SK-N-SH (cell line): ENCODE measurements at regions not wholly inside any gene's neighbourhood (a gene's known extent, or its start where the extent isn't known, plus 50 kb on each side); places are given as distances from the start of the nearest gene placed in this dataset.

Experiments used
- CTCF ChIA-PET: fragments of 300-600, 350-600 bp; formaldehyde crosslinking; extraction: SDS; loops from one replicate; lab custom pipeline; 2021; lab: Yijun Ruan, JAX
- POLR2A ChIA-PET: fragments of 350-600 bp; sonication (Branson Sonifier 250); formaldehyde crosslinking; extraction: SDS; loops from one replicate; lab custom pipeline; 2020; ENCODE audit warnings: antibody characterized with exemption, inconsistent platforms; lab: Yijun Ruan, JAX
- DNase-seq: peaks from one replicate; pipeline ENCODE4 v3.0.0; 2012
- H2AFZ ChIP-seq: fragments of 200-600 bp; sonication (generic); 2 replicates; pipeline ENCODE4 v1.8.1; 2016; ENCODE audit warnings: antibody characterized with exemption, mild to moderate bottlenecking, low read depth
- H3F3A ChIP-seq: fragments of 200-600 bp; sonication (generic); replicated peaks from 2 replicates; pipeline ENCODE3; 2016; ENCODE audit warnings: antibody characterized with exemption, mild to moderate bottlenecking; ENCODE audit not compliant: insufficient read depth
- H3K27ac ChIP-seq, 2 experiments: fragments of 200-500 bp in 1 of 2; fragments of 200-600 bp in 1 of 2; sonication (Bioruptor generic) in 1 of 2; sonication (generic), shearing (Covaris generic) in 1 of 2; 2 replicates each; pipeline versions ENCODE4 v1.5.1 to v1.6.1; 2014 to 2016; ENCODE audit warnings: low read depth in 2 of 2, inconsistent platforms in 1 of 2, low read length in 1 of 2, mild to moderate bottlenecking in 1 of 2, mixed read lengths in 1 of 2
- H3K27me3 ChIP-seq: fragments of 200-600 bp; sonication (generic), shearing (Covaris generic); 2 replicates; pipeline ENCODE4 v1.6.1; 2016; ENCODE audit warnings: mixed run types; ENCODE audit not compliant: insufficient read depth
- H3K36me3 ChIP-seq, 2 experiments: fragments of 200-500 bp in 1 of 2; fragments of 200-600 bp in 1 of 2; sonication (Bioruptor generic) in 1 of 2; sonication (generic) in 1 of 2; replicated peaks in 1 of 2; 2 replicates each; pipeline versions ENCODE3 to v1.5.1; 2014 to 2016; ENCODE audit warnings: low read length in 1 of 2, mild to moderate bottlenecking in 1 of 2; ENCODE audit not compliant: insufficient read depth in 2 of 2, control insufficient read depth in 1 of 2
- H3K4me1 ChIP-seq, 2 experiments: fragments of 200-500 bp in 1 of 2; fragments of 200-600 bp in 1 of 2; sonication (Bioruptor generic) in 1 of 2; sonication (generic), shearing (Covaris generic) in 1 of 2; 2 replicates each; pipeline versions ENCODE4 v1.5.1 to v1.6.1; 2014 to 2016; ENCODE audit warnings: low read depth in 1 of 2, low read length in 1 of 2, mixed run types in 1 of 2; ENCODE audit not compliant: insufficient read depth in 2 of 2, control insufficient read depth in 1 of 2
- H3K4me2 ChIP-seq: fragments of 200-600 bp; sonication (generic), shearing (Covaris generic); 2 replicates; pipeline ENCODE4 v1.6.1; 2017; ENCODE audit warnings: mixed run types
- H3K4me3 ChIP-seq, 2 experiments: fragments of 200-500 bp in 1 of 2; fragments of 200-600 bp in 1 of 2; sonication (Bioruptor generic) in 1 of 2; sonication (generic), shearing (Covaris generic) in 1 of 2; 2 replicates each; pipeline versions ENCODE4 v1.5.1 to v1.8.1; 2014 to 2016; ENCODE audit warnings: low read depth in 2 of 2, inconsistent platforms in 1 of 2, low read length in 1 of 2, mild to moderate bottlenecking in 1 of 2, mixed read lengths in 1 of 2, moderate library complexity in 1 of 2
- H3K79me2 ChIP-seq: fragments of 200-600 bp; sonication (generic); 2 replicates; pipeline ENCODE4 v1.8.1; 2017; ENCODE audit warnings: mild to moderate bottlenecking; ENCODE audit not compliant: insufficient read depth
- H3K9ac ChIP-seq: fragments of 200-600 bp; sonication (generic); 2 replicates; pipeline ENCODE4 v1.6.1; 2017; ENCODE audit warnings: mixed run types
- H3K9me2 ChIP-seq: fragments of 200-600 bp; sonication (generic); 2 replicates; pipeline ENCODE4 v1.6.1; 2017; ENCODE audit warnings: mixed run types
- H3K9me3 ChIP-seq: fragments of 200-600 bp; sonication (generic); 2 replicates; pipeline ENCODE4 v1.6.1; 2017; ENCODE audit warnings: mixed run types, mild to moderate bottlenecking, moderate library complexity
- H4K20me1 ChIP-seq: fragments of 200-600 bp; sonication (generic); 2 replicates; pipeline ENCODE4 v1.6.1; 2017; ENCODE audit warnings: mild to moderate bottlenecking, mixed run types; ENCODE audit not compliant: insufficient read depth
- EP300 ChIP-seq, 2 experiments: IDR thresholded peaks; 2 replicates each; pipeline versions ENCODE4 v1.4.0 to v1.6.1; 2012; ENCODE audit warnings: borderline replicate concordance in 1 of 2, low read depth in 1 of 2, low read length in 1 of 2
- FOXJ3 ChIP-seq: sonication (generic); formaldehyde crosslinking; IDR thresholded peaks from 2 replicates; pipeline ENCODE4 v1.5.1; 2020; ENCODE audit warnings: mild to moderate bottlenecking, missing genetic modification reagents
- FOXM1 ChIP-seq: IDR thresholded peaks from 2 replicates; pipeline ENCODE4 v1.4.0; 2012; ENCODE audit warnings: low read depth, mild to moderate bottlenecking
- GABPA ChIP-seq: IDR thresholded peaks from 2 replicates; pipeline ENCODE4 v1.4.0; 2012; ENCODE audit warnings: low read depth, mild to moderate bottlenecking
- GATA2 ChIP-seq: sonication (generic); formaldehyde crosslinking; IDR thresholded peaks from 2 replicates; pipeline ENCODE4 v1.5.0; 2020; ENCODE audit warnings: mild to moderate bottlenecking, missing genetic modification reagents
- IRF3 ChIP-seq: fragments of 150-350 bp; IDR thresholded peaks from 2 replicates; pipeline ENCODE4 v1.6.1; 2016; ENCODE audit warnings: mild to moderate bottlenecking, low read depth, low read length
- JUND ChIP-seq: IDR thresholded peaks from 2 replicates; pipeline ENCODE4 v1.4.0; 2012
- MAX ChIP-seq: IDR thresholded peaks from 2 replicates; pipeline ENCODE4 v1.4.0; 2012; ENCODE audit warnings: low read depth
- MEF2A ChIP-seq: IDR thresholded peaks from 2 replicates; pipeline ENCODE4 v1.4.0; 2012; ENCODE audit warnings: low read depth, borderline replicate concordance
- NRF1 ChIP-seq: IDR thresholded peaks from 2 replicates; pipeline ENCODE4 v1.6.1; 2012; ENCODE audit warnings: low read depth, mild to moderate bottlenecking, low read length
- PBX3 ChIP-seq: IDR thresholded peaks from 2 replicates; pipeline ENCODE4; 2012
- POLR2AphosphoS5 ChIP-seq: IDR thresholded peaks from 2 replicates; pipeline ENCODE4 v1.6.1; 2012; ENCODE audit warnings: low read depth, low read length
- RAD21 ChIP-seq: IDR thresholded peaks from 2 replicates; pipeline ENCODE4 v1.6.1; 2012; ENCODE audit warnings: mild to moderate bottlenecking, low read length
- SIN3A ChIP-seq: IDR thresholded peaks from 2 replicates; pipeline ENCODE4 v1.6.1; 2012; ENCODE audit warnings: low read depth, mild to moderate bottlenecking, low read length, moderate library complexity, borderline replicate concordance
- TCF12 ChIP-seq: IDR thresholded peaks from 2 replicates; pipeline ENCODE4 v1.4.0; 2012
- USF1 ChIP-seq: IDR thresholded peaks from 2 replicates; pipeline ENCODE4 v1.4.0; 2012; ENCODE audit warnings: low read depth, borderline replicate concordance
- USF2 ChIP-seq: fragments of 150-350 bp; IDR thresholded peaks from 2 replicates; pipeline ENCODE4 v1.6.1; 2017; ENCODE audit warnings: antibody characterized with exemption, low read length, low read depth, borderline replicate concordance
- YY1 ChIP-seq: IDR thresholded peaks from 2 replicates; pipeline ENCODE4 v1.4.0; 2012; ENCODE audit warnings: low read depth, mild to moderate bottlenecking
- WGBS: methylation state at CpG from one replicate; pipeline ENCODE4 v1.1.6; 2017; ENCODE audit warnings: low lambda C conversion rate; 5-methylcytosine and 5-hydroxymethylcytosine counted together

- CTCF ChIA-PET: interaction anchor here (0.8 to 1.9 kb wide), 3 partner anchors 21 to 55 kb away, joined by 5 to 7 read pairs (median 5); no protein-coding TSS in a partner anchor
Measured at GRCh38 chr10:100615908-100616307, 80.2 kb downstream of the HIF1AN start.

GRCh38 chr10:100618091-100618615 is 82.4 kb downstream of the HIF1AN start:
- ChIA-PET CTCF (interaction anchor here (1.2 to 1.5 kb wide), 3 partner anchors 52 to 254 kb away, joined by 4 to 5 read pairs (median 4); no protein-coding TSS in a partner anchor), POLR2A (no interaction called here)
- TF ChIP-seq MEF2A (no peak), YY1 (no peak), JUND (no peak), FOXJ3 (CRISPR knock-in tag) (no peak), POLR2AphosphoS5 (no peak), SIN3A (no peak), MAX (no peak), PBX3 (no peak), IRF3 (no peak), FOXM1 (no peak), NRF1 (no peak), RAD21 (no peak), GABPA (no peak), TCF12 (no peak), USF2 (no peak), USF1 (no peak), GATA2 (CRISPR knock-in tag) (no peak)

More at GRCh38 chr10:100615908-100616307, 80.2 kb downstream of the HIF1AN start:
- H3K9me2 ChIP-seq: no peaks in the 10 kb centered on the region
- no peak overlapping the region for H3K9ac ChIP-seq
- H3K27ac ChIP-seq: no peak overlapping the region
- POLR2A ChIA-PET: no interaction called here
- H3K9me3 ChIP-seq: no peaks in the 10 kb centered on the region
- DNase-seq: no peak
- TF ChIP-seq RAD21 (no peak), EP300 (IDR thresholded peaks at IDR 0.05; ENCODE audit: borderline replicate concordance in 1 of 2, low read depth in 1 of 2, low read length in 1 of 2) (no peak)
- no peaks in the 10 kb centered on the region for H3K36me3 ChIP-seq
- H3K4me2 ChIP-seq: no peak overlapping the region
- H3K4me1 ChIP-seq: no peaks in the 10 kb centered on the region
- H4K20me1 ChIP-seq: no peaks in the 10 kb centered on the region
- H3F3A ChIP-seq: no peaks in the 10 kb centered on the region
- H2AFZ ChIP-seq: no peak overlapping the region
- no peaks in the 10 kb centered on the region for H3K79me2 ChIP-seq
- H3K27me3 ChIP-seq: peaks cover 35% of the 10 kb centered on the region; the same call in 1 of the 2 replicates
- no peak overlapping the region for H3K4me3 ChIP-seq
- 17% methylated on average over 5 of the region's 5 CpGs for whole genome bisulfite sequencing

More at GRCh38 chr10:100618091-100618615, 82.4 kb downstream of the HIF1AN start:
- H3K27me3 ChIP-seq: peaks cover 35% of the 10 kb centered on the region; the same call in 1 of the 2 replicates
- H3K9me3 ChIP-seq: no peaks in the 10 kb centered on the region
- no peaks in the 10 kb centered on the region for H3K4me1 ChIP-seq
- no peak overlapping the region for H3K4me3 ChIP-seq
- WGBS: 40% methylated on average over 6 of the region's 11 CpGs
- H3K27ac ChIP-seq: no peak overlapping the region
- H2AFZ ChIP-seq: no peak overlapping the region
- no peak overlapping the region for H3K4me2 ChIP-seq
- H3K9ac ChIP-seq: no peak overlapping the region
- no peaks in the 10 kb centered on the region for H3K36me3 ChIP-seq
- H3F3A ChIP-seq: no peaks in the 10 kb centered on the region
- H3K9me2 ChIP-seq: no peaks in the 10 kb centered on the region
- DNase-seq: no peak
- H4K20me1 ChIP-seq: no peaks in the 10 kb centered on the region
- no peaks in the 10 kb centered on the region for H3K79me2 ChIP-seq
